ENCODE measurements at regions not wholly inside any gene's neighbourhood (a gene's known extent, or its start where the extent isn't known, plus 50 kb on each side); places are given as distances from the start of the nearest gene placed in this dataset.

- BruUV-seq (replicated peaks) = no TSS peak
- H3K4me2 ChIP-seq (ENCODE audit: insufficient read depth, low read length) = no peak overlapping the region
- H4K20me1 ChIP-seq (replicated peaks; ENCODE audit: control insufficient read depth, insufficient read depth, low read length) = no peaks in the 10 kb centered on the region
- ATAC-seq (no peak), FAIRE-seq (no peak), DNase-seq (ENCODE audit: extremely low read depth in 1 of 4, low spot score in 3 of 4) (no peak)
- H3K4me3 ChIP-seq = no peak overlapping the region
- H3K36me3 ChIP-seq (ENCODE audit: control insufficient read depth, insufficient read depth, low read length) = no peaks in the 10 kb centered on the region
- H2AFZ ChIP-seq (ENCODE audit: low read depth, low read length) = no peak overlapping the region
- H3K9me1 ChIP-seq (ENCODE audit: control insufficient read depth, insufficient read depth, low read length) = no peaks in the 10 kb centered on the region
- TF ChIP-seq STAT5A (IDR thresholded peaks at IDR 0.05; ENCODE audit: borderline replicate concordance, low read length) (no peak), FOXK1 (CRISPR knock-in tag; IDR thresholded peaks at IDR 0.05; ENCODE audit: borderline replicate concordance) (no peak), RBM34 (IDR thresholded peaks at IDR 0.05; ENCODE audit: borderline replicate concordance, insufficient read depth, low read length) (no peak), ZNF174 (CRISPR knock-in tag; IDR thresholded peaks at IDR 0.05) (no peak), ZNF717 (CRISPR knock-in tag; IDR thresholded peaks at IDR 0.05) (no peak), ZMIZ1 (IDR thresholded peaks at IDR 0.05; ENCODE audit: low read depth in 2 of 2, low read length in 2 of 2) (no peak), DDX20 (tag; IDR thresholded peaks at IDR 0.05; ENCODE audit: low read depth) (no peak), E2F3 (CRISPR knock-in tag; IDR thresholded peaks at IDR 0.05) (no peak), ZNF431 (CRISPR knock-in tag; IDR thresholded peaks at IDR 0.05) (no peak), RFX5 (IDR thresholded peaks at IDR 0.05; ENCODE audit: low read depth, low read length) (no peak)
- TF ChIP-seq, protein P1, sequence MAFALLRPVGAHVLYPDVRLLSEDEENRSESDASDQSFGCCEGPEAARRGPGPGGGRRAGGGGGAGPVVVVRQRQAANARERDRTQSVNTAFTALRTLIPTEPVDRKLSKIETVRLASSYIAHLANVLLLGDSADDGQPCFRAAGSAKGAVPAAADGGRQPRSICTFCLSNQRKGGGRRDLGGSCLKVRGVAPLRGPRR (CRISPR knock-in tag; IDR thresholded peaks at IDR 0.05) = no peak
- TF ChIP-seq, protein P2, sequence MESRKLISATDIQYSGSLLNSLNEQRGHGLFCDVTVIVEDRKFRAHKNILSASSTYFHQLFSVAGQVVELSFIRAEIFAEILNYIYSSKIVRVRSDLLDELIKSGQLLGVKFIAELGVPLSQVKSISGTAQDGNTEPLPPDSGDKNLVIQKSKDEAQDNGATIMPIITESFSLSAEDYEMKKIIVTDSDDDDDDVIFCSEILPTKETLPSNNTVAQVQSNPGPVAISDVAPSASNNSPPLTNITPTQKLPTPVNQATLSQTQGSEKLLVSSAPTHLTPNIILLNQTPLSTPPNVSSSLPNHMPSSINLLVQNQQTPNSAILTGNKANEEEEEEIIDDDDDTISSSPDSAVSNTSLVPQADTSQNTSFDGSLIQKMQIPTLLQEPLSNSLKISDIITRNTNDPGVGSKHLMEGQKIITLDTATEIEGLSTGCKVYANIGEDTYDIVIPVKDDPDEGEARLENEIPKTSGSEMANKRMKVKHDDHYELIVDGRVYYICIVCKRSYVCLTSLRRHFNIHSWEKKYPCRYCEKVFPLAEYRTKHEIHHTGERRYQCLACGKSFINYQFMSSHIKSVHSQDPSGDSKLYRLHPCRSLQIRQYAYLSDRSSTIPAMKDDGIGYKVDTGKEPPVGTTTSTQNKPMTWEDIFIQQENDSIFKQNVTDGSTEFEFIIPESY (CRISPR knock-in tag; IDR thresholded peaks at IDR 0.05) = no peak
- no peaks in the 10 kb centered on the region for H3K79me2 ChIP-seq (ENCODE audit: control insufficient read depth, insufficient read depth, low read length)
- WGBS (ENCODE audit: insufficient coverage, low coverage, missing lambda C conversion rate) = 2% methylated on average over 3 of the region's 3 CpGs
- no peaks in the 10 kb centered on the region for H3K4me1 ChIP-seq (replicated peaks in 1 of 2; ENCODE audit: control insufficient read depth in 2 of 2, insufficient read depth in 2 of 2, low read length in 2 of 2)
- no peak overlapping the region for H3K27ac ChIP-seq (ENCODE audit: extremely low read depth, low read depth, low read length)
- ChIA-PET CTCF (ENCODE audit: low intra/inter-chr PET ratio) (no interaction called here), POLR2A (no interaction called here)
- H3K9me3 ChIP-seq (replicated peaks; ENCODE audit: control insufficient read depth, insufficient read depth, low read depth, low read length) = no peaks in the 10 kb centered on the region
- H3K9ac ChIP-seq (ENCODE audit: insufficient read depth in 1 of 2, low read depth in 2 of 2, low read length in 2 of 2) = no peak overlapping the region
- intact Hi-C loops (cut with micrococcal nuclease) (no loop called here), in situ Hi-C loops (cut with MboI) (no loop called here)
- H3K27me3 ChIP-seq (ENCODE audit: control insufficient read depth in 2 of 2, insufficient read depth in 2 of 2, low read length in 2 of 2) = no peaks in the 10 kb centered on the region
Observed at GRCh38 chr4:23594125-23594524, 295.7 kb downstream of the PPARGC1A start.

Data from K562 (cell line).